ENCODE measurements at regions not wholly inside any gene's neighbourhood (a gene's known extent, or its start where the extent isn't known, plus 50 kb on each side); places are given as distances from the start of the nearest gene placed in this dataset.
"Not testable (repeated sequence)": the region's sequence is repeated elsewhere in the genome, so short reads cannot be mapped to it uniquely, and the experiment has no call there.

DNA sequence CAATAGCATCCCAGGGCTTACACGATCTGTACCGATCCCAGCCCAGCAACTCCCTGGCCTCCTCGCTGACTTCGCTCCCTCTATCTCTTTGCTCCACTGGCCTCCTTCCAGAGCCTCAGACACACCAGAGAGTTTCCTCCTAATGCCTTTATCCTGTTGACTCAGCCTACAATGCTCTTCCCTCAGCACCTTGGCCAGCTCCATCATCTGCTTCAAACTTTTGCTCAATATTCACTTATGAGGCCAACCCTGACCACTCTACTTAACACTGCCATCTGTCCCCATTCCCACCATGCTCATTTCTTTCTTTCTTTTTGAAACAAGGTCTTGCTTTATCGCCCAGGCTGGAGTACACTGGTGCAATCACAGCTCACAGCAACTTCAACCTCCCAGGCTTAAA lies 180.9 kb downstream of the CEP170 start:
- DNase-seq: not testable (repeated sequence)

DNA sequence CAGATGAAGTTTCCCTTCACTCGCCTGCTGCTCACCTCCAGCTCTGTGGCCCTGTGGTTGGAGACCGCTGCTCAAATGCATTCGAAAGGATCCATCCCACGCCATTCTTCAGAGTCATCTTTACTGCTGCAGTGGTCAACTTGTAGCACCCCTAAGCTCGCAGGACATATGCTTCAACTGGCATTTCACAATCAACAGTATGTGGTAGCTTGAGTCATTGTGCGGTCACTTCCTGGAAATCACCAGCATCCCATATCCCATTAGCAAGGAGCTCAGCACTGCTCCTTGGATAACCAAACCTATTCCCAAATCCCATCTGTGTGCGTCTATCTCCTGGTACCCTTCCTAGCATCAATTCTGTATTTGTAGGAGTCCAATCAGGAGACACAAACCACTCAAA lies 188.0 kb downstream of the CEP170 start:
- DNase-seq: not testable (repeated sequence)

DNA sequence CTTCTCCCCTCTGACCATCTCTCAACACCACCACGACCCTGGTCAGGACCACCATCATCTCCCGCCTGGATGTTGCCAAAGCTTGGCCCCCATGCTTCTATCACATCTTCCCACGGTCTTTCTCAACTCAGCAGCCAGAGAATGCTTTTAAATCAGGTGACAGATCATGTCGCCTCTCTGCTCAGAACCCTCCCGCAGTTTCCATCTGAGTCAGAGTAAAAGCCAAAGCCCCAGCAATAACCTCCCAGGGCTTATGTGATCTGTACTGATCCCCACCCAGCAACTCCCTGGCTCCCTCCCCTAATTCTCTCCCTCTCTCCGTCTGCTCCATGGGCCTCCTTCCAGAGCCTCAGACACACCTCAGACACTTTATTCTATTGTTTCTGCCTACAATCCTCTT lies 193.1 kb downstream of the CEP170 start:
- DNase-seq: not testable (repeated sequence)

DNA sequence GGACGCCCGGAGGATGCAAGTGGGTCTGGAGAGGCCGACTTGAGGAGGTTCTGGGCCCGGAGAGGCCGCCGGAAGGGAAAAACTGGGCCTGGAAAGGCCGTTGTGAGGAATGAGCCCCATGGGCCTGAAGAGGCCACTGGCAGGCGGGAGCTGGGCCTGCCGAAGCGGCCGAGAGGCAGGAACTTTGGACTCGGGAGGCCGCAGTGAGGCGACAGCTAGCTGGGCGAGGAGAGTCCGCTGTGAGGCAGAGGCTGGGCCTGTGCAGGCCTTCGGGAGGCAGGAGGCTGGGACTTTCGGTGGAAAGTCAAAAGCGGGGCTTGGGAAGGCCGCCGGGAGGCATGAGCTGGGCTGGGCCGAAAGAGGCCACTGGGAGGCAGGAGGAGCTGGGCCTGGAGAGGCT lies 199.6 kb downstream of the CEP170 start:
- DNase-seq: not testable (repeated sequence)

DNA sequence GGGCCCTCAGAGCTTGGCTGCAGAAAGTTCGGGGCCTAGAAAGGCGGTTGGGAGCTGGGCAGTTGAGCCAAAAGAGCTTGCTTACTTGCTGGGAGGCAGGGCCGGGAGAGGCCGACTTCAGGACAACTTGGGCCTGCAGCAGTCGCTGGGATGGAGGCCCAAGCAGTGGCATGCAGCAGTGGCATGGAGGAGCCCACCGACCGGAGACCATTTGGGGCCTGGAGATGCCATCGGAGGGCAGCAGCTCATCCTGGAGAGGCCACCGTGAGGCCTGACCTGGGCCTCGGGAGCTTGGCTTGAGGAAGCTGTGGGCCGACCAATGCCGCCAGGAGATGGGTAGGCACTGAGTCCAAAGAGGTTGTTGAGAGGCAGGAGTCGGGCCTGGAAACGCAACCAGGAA lies 200.0 kb downstream of the CEP170 start:
- not testable (repeated sequence) for DNase-seq

DNA sequence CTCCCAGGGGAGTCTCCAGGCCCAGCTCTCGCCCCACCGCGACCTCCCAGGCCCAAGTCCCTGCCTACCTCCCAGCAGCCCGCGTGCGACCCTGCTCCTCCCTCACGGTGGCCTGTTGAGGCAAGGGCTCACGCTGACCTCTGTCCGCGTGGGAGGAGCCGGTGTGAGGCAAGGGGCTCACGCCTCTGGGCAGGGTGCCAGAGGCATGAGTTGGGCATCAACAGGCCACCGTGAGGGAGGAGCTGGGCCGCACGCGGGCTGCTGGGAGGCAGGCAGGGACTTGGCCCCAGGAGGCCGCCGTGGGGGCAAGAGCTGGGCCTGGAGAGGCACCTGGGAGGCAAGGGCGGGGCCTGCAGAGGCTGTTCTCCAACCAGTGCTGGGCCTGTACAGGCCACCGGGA lies 200.4 kb downstream of the CEP170 start:
- DNase-seq: not testable (repeated sequence)

DNA sequence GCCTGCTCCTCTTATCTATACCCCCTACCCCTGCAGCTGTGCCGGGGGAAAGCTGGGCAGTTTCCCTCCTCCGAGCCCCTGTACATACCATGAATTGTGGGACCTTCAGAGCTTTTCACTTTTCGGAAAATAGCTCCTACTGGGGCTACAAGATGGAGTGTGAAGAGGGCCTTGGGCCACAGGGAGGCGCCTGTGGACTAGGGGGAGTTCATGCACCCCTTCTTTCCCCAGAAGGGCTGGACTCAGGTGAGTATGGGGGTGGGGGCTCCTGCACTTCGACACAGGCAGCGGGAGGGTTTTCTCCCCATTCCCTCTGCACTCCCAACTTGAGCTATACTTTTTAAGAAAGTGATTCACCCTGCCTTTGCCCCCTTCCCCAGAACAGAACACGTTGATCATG lies 202.0 kb downstream of the CEP170 start:
- DNase-seq: not testable (repeated sequence)

DNA sequence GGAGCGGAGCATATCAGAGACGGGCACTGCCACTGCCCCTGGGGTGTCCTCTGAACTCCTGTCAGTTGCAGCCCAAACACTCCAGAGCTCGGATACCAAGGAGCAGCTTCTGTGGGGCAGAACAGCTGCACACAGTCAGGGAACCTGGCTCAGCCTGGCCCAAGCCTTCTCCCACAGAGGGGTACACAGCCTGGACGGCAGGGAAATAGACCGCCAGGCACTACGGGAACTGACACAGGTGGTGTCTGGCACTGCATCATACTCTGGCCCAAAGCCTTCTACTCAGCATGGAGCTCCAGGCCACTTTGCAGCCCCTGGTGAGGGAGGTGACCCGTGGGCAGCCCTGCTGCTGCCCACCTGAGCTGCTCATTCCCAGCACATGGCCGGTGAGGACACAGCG lies 204.5 kb downstream of the CEP170 start:
- DNase-seq: not testable (repeated sequence)

DNA sequence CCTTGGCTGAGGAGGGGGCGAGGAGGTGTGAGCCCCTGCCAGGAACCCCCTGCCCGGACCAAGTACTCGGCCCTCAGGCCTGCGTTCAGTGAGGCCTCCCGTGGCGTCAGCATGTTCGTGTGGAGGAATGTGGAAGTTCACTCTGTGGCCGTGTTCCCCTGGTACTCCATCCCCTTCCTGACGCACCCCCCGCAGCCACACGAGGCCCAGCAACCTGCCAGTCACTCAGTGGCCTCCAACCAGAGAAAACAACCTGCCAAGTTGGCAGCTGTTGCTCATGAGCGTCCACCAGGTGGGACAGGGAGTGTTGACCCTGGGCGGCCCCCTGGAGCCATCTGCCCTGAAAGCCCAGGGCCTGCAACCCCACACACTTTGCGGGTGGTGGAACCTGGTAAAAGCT lies 205.4 kb downstream of the CEP170 start:
- not testable (repeated sequence) for DNase-seq

DNA sequence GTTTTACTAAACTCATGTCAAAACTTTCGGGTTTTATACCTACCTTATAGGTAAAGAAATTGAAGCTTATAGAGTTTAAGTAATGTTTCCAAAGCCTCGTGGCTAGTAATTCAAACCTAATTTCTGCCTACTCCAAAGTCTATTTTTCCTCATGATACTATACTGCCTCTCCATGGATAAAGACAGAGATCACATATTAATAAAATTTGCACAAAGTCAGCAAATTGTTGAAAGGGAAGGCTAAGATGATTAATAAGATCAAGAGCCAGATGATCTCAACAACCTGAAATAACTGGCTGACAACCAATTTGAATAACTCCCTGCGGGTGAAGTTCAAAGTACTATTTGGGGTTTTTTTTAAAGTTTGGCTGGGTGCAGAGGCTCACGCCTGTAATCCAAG lies 233.7 kb downstream of the CEP170 start:
- DNase-seq: not testable (repeated sequence)

DNA sequence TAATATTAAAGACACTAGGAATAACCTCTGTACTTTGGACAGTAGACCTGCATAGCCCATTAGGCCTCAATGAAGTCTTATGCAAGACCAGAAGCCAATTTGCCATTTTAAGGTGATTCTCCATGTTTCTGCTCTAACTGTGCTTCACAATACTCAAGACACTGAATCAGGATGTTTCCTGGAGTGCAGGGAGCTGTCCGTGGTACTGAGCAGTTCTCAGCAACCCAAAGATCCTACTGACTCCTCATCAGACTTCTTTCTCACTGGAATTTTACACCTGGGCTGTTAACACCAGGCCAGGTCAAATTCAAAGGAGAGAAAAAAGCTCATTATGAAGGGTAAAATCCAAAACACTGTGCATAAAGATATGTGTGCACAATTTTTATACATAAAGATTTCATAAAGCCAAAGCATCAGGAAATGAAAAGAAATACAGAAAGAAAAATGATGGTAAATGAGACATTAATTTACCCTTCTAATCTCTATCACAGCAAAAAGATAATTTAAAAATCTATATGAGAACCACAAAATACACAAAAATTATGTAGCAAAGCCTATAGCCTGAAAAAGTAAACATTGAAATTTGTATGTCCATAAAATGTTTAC lies 235.9 kb downstream of the CEP170 start:
- not testable (repeated sequence) for DNase-seq

DNA sequence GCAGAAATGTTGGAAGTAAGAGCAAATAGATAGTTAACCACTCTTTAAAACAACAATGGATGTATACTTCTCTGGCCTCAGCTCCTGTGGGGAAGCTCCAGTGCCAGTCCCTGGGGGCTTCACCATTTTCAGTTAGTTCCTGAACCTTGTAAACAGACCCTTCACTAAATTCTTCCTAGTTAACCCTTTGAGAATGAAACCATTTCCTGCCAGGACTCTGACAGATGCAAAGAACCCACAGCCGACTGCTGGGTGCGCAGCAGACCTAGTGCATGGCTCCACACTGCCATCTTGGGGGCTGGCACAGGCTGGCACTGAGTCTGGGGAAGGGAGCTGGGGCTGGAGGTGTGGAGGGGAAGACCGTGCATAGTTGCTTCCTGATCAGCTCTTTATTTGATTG lies 244.4 kb downstream of the CEP170 start:
- DNase-seq: not testable (repeated sequence)

DNA sequence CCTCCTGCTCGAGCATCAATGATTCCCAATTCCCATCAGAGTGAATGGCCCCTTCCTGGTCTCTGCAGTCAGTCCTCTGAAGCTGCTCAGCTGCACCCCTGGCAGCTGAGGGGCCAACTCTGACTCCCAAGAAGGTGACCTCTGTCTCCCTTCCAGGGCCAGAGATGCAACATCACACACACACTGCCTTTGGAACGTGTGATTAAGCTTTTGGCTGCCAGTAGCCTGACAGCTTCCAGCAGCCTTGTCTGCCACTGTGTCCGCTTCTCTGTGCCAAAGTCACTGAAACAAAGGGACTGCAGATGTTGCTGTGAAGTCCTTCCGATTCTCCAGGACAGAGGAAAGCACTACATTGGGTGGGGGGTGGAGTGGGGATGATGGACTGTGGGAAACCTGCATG lies 254.1 kb downstream of the CEP170 start:
- DNase-seq: not testable (repeated sequence)

DNA sequence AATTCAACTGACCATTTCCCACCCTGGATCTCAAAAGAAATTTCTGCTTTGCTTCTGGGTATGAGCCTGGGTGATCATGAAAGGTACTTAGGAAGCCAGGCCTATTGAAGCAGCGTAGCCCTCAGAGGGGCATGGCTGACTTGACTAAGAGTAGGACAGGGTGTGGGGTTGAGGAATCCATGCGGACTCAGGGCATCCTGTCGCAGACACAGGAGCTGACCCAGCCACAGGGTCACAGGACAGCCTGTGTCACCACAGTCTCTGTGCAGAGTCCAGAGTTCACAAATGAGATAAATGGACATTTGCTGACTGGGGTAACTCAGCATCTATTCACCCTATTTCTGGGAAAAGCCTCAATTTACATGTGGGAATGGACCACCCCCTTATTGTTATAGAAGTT lies 262.3 kb downstream of the CEP170 start:
- not testable (repeated sequence) for DNase-seq

DNA sequence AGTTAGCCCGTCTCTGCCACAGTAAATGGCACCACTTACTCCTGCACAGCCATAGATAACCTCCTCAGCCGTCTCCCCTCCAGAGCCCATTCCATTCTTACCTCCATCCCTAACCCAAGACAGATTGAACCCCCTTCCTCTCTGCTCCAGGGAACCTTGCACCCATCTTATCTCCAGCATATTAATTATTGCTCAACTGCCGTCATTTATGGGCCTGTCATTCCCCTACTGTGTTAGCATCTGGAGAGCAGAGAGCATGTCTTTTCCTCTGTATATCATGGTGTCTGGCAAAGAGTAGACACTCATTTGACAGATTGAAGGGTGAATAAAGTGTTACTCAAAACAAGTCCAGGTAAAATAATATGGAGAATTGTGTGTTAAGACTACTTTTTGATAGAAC lies 270.0 kb downstream of the CEP170 start:
- DNase-seq: not testable (repeated sequence)

DNA sequence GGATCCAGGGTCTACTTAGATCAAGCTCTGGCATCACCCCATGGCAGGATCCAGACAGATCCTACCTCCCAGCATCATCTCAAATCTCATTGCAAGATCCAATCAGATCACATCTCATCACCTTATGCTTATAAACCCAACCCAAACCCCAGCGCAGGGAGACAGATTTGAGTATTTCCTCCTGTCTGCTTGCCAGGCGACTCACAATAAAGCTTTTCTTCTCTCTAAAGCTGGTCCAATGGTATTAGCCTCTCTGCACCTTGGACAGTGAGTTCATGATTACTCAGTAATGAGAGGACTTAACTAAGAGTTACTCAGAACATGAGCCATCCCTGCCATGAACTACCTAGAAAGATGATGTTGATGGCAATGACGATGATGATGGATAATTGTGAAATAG lies 281.7 kb downstream of the CEP170 start:
- DNase-seq: not testable (repeated sequence)

DNA sequence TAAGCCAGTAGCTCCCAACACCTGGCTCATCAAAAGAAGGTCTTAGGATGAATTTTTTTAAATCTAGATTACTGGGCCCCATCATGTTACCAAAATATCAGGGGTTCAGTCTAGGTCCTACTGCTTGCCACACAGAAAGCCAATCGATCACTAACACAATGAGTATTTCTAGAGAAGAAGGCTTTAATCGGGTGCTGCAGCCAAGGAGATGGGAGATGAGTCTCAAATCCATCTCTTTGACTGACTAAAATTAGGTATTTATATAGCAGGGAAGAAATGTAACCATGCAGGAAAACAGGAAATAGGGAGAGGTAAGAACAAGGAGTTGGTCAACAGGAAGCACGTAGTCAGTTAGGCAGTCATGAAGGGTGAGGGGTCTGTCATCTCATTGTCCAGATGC lies 288.2 kb downstream of the CEP170 start:
- DNase-seq: no peak

DNA sequence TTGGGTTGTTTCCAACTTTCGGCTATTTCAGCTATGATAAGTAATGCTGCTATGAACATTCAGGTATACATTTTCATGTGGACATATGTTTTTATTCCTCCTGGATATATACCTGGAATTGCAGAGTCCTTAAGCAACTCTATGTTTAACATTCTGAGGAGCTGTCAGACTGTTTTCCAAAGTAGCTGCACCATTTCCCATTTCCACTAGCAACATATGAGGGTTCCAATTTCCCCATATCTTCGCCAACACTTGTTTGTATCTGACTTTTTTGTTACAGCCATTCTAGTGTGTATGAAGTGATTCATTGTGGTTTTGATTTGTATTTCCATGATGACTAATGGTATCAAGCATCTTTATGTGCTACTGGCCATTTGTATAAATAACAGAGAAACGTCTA lies 295.7 kb downstream of the CEP170 start:
- not testable (repeated sequence) for DNase-seq

DNA sequence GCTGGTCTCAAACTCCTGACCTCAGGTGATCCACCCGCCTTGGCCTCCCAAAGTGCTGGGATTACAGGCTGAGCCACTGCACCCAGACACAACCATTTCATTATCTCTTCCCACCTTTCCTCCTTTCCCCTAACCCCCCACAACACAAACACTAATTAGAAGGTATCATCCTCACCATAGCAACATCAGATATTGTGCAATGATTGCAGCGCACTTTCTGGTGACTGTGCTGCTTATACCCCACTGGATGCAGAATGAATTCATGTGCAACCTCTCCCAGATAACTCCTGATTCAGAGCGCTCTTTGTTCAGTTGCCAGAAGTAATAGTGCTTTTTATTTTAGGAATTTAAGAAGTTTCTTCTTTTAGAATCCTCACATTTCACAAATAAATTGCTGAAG lies 300.1 kb downstream of the CEP170 start:
- DNase-seq: not testable (repeated sequence)

DNA sequence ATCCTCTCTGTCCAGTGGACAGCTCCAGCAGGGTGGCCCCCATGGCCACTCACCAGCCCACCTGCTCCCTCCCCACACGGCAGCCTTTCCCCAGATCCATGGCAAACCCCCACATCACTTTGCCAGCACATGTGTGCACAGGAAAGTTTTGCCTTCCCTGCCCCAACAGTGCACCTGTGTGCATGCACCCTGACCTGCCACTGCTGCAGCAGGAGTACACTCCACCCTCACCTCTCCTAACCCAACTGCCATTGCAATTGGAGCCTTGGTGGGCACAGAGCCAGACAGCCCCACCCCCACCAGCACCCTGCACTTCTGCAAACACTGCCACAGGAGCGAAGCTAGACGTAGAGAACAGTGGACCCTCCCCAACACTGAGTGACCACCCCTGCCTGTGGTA lies 308.9 kb downstream of the CEP170 start:
- no peak for DNase-seq

DNA sequence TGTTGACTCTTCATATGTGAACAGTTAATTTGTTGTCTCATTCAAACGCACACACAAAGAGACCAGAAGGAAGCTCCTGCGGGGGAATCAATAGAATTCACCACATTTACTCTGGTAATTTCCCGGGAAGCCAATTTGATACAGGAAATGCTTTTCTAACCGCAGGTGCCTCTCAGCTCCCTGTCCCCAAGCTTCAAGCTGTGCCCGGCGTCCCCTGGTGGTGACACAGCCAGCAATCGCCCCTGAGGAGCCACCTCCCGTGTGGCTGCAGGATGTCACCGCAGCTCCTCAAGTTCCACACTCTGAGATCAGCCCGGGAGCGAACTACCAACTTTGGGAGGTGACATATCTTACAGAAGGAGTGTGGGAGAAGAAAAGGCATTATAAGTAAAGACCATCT lies 318.4 kb downstream of the CEP170 start:
- peak; percentile 47 for DNase-seq

DNA sequence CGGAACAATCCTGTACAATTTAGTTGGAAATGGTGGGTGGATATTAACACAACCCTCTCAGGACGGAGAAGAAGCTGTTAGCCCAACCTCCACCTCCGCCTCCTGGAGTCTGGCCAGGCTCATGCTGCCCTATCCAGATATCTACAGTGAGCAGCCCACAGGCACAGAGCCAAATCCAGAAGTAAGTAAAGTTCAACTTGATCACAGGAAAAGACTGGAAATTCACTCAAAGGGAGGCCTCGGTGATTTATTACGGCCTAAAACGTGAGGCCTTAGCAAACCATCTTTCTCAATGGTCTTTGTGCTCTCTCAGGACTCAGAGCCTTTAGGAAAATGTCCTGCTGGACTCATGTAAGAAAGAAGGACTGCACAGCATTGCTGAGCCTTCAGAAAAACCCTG lies 330.4 kb downstream of the CEP170 start:
- DNase-seq: not testable (repeated sequence)

DNA sequence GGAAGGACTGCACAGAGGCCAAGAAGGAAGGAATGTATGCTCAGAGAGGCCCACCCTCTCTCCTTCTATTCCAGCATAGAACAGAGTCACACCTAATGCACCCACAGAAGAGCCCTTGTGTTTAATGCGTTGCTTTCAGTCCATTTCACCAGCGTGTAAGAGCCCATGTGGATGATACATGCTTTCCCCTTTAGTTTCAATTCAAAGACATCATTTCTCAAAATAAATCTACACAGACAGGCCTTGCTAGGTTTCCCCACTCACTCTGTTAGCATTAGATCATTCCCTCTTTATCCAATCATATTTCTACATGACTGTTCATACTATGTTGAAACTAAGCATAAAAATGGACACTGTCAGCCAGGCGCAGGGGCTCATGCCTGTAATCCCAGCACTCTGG lies 331.5 kb downstream of the CEP170 start:
- not testable (repeated sequence) for DNase-seq

DNA sequence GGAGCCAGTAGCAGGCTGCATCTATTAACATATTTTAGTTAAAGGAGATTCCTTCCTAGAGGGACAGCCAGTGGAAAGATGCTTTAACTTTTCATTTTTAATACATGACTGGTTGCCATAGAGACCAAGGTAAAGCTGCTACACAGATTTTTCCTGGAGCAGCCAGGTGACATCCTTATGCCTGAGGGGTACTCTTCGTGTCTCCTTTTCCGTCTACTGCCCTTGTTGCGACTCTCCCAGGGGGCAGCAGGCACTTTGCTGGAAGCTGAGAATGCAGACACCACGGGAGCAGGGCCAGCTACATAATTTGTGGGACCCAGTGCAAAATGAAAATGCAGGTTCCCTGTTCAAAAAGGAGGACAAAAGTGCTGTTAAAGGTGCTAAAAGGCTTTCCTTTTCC lies 340.4 kb downstream of the CEP170 start:
- not testable (repeated sequence) for DNase-seq

DNA sequence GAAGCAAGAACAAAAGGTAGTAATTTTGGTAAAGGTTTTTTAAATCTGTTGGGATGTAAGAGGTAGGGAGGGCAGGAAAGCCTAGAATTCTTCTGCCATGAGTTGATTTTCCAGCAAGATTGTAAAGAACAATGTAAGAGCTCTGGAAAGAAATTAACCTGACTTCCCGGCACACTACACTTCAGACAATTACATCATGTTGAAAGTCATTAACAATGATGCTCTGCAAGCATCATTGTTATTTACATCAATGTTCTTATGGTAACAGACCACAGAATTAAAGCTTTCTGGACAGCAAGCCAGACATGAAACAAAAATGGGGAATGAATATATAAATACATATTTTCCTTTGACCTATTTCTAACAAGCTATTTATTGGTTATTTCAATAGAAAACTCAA lies 342.2 kb downstream of the CEP170 start:
- not testable (repeated sequence) for DNase-seq

All from DMS53 (cell line).